GM19438 (cell line): ENCODE measurements at regions not wholly inside any gene's neighbourhood (a gene's known extent, or its start where the extent isn't known, plus 50 kb on each side); places are given as distances from the start of the nearest gene placed in this dataset.
"Not testable (repeated sequence)": the region's sequence is repeated elsewhere in the genome, so short reads cannot be mapped to it uniquely, and the experiment has no call there.

Experiments used
- ATAC-seq: cut with Tn5 transposase; IDR thresholded peaks from one replicate; pipeline ENCODE4 v1.9.1; 2021; ENCODE audit warnings: low read depth; ENCODE audit not compliant: unreplicated experiment

DNA sequence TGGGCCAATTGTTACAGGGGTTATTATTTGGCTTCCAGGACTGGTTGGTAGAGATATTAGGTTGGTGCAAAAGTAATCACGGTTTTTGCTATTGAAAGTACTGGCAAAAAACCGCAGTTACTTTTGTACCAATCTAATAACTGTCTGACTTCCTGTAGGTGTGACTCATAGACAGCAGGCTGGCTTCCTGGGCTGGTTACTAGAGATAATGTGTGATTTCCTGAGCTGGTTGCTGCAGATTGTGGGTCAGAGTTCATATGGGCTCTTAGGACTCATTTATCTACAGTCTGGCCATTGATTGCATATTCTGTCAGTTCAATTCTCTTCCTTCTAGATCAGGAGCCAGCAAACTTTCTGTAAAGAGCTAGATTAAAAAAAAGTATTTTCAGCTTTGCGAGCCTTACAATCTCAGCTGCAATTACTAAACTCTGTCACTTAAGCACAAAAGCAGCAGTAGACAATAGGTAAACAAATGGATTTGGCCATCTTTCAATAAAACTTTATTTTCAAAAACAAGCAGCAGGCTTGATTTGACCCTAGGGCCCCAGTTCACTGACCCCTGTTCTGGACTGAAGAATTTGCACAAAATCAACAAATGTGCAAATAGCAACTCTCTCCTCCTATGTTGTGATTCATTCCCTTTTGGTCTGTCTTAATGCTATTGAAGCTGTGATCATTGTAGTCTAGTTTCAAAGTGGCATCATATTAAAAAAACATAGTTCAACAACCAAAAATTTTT lies 50.8 kb upstream of the BOD1L1 start:
- no peak for ATAC-seq

DNA sequence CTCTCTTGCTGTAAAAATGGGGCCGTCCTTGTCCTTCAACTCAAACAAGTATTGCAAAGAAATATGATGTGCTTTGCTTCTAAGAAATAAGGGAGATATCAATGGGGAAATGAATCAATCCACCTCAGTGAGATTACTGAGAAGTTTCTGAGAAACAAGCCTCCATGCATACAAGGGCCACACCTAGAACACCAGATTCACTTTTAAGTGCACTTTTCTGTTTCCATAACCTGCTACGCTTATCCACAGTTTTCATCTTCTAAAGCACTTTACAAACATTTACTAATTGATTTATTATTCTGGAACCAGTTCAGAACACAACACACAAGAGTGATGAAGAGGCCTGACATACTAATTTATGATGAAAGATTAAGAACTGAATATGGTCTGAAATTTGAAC lies 54.0 kb upstream of the BOD1L1 start:
- no peak for ATAC-seq

DNA sequence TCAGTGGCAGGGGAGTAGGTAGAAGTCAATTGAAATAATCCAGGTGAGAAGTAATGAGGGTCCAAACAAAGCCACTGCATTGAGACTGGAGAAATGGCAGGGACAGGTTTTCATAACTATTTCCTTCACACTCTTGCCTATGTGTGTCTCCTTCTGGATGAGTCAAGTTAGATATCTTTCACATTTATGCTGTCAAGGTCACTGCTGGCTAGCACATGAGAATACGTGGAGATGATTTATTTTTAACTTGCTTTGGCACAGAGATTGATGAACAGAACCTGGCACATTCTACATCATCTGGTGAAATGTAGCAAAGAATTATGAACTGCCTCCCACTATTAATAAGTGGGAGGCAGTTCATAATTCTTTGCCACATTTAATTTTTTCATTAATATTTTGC lies 66.7 kb upstream of the BOD1L1 start:
- ATAC-seq, result no peak

DNA sequence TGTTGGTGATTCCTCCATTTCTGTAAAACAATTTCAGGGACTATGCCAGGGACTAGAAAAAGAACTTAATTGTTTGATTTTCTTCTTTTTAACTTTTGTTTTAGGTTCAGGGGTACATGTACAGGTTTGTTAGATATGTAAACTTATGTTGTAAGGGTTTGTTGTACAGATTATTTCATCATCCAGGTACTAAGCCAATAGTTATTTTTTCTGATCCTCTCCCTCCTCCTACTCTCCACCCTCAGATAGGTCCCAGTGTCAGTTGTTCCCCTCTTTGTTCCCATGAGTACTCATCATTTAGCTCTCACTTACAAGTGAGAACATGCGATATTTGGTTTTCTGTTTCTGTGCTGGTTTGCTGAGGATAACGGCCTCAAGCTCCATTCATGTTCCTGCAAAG lies 70.8 kb upstream of the BOD1L1 start:
- no peak for ATAC-seq

DNA sequence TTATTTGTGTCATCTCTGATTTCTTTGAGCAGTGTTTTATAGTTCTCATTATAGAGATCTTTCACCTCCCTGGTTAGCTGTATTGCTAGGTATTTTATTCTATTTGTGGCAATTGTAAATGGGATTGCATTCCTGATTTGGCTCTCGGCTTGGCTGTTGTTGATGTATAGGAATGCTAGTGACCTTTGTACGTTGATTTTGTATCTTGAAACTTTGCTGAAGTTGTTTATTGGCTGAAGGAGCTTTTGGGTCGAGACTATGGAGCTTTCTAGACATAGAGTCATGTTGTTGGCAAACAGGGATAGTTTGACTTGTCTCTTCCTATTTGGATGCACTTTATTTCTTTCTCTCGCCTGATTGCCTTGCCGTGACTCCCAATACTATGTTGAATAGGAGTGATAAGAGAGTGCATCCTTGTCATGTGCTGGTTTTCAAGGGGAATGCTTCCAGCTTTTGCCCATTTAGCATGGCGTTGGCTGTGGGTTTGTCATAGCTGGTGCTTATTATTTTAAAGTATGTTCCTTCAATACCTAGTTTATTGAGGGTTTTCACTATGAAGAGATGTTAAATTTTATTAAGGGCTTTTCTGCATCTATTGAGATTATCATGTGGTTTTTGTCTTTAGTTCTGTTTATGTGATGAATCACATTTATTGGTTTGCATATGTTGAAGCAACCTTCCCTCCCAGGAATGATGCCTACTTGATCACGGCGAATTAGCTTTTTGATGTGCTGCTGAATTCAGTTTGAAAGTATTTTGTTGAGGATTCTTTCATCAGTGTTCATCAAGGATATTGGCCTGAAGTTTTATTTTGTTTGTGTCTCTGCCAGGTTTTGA lies 72.7 kb upstream of the BOD1L1 start:
- ATAC-seq, result no peak

DNA sequence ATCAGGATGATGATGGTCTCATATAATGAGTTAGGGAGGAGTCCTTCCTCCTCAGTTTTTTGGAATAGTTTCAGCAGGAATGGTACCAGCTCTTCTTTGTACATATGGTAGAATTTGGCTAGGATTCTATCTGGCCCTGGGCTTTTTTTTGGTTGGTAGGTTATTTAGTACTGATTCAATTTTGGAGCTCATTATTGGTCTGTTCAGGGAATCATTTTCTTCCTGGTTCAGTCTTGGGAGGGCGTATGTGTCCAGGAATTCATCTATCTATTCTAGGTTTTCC lies 73.3 kb upstream of the BOD1L1 start:
- not testable (repeated sequence) for ATAC-seq

DNA sequence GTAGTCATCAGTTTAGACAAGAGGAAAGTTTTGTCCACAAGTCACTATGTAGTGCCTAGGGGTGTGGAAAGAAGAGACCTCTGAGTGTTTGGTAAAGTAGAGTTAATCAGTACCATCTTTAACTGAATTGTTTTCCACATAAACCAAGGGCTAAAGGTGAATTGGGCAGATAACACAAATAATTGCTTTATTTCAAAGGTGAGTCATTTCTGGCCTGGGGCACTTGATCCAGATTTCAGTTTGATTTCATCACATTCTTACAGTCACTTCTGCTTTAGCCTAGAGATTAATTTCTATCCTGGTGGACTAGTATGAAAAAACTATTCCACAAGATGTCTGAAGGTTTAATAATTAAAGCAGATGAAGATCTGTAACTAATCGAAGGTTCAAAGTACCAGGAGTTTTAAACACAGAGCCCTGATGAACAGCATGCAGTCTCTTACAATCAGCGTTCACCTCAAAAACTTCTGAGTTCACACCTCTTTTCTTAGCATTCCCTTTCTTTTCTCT lies 74.5 kb upstream of the BOD1L1 start:
- no peak for ATAC-seq

DNA sequence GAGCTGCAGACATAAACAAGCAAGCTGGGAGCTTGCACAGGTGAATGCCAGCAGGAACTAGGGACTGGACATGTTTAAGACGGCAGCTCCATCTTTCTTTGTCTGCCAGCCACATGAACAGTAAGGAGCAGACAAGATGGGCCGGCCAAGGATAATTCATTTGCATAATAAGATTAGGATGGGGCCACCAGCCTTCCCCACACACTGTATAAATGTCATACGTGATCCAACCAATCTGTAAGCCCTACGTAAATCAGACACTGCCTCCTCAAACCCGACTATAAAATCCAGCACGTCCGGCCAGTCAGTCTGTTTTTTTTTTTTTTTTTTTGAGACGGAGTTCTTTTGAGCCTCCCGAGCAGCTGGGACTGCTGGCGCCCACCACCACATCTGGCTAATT lies 75.6 kb upstream of the BOD1L1 start:
- ATAC-seq, result no peak

DNA sequence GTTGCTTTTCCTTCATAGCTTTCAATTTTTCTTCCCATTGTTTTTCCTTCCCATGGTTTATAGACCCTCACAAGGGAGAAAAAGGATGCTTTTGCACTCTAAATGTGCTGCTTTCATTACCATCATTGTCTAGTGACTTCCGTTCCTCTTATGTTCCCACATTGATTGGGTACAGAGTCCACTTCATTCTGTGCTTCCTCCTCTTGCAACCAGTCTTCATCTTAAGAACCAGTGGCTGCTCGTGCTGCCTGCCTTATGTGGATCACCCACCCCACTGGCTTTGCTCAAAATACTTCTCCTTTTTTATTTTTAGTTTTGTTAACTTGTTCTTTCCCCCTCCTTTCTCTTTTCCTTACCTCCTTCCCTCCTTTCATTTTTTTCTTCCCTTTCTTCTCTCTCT lies 76.5 kb upstream of the BOD1L1 start:
- ATAC-seq, result no peak

DNA sequence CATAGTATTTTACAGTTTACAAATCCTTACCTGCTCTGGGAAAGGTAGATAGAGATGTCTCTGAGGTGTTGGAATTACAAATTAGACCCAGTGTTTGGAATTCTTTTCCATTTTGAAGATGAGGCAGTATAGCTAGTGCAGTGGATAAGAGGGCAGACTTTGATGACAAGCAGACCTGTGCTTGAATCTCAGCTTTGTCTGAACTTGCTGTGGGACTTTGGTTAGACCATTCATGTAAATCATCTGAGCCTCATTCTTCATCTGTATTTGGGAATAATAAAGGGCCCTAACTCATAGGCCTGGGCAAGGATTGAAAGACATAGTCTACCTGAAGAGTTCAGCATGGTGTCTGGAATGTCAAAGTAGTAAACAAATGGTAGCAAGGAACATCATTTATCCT lies 77.2 kb upstream of the BOD1L1 start:
- ATAC-seq, result no peak

DNA sequence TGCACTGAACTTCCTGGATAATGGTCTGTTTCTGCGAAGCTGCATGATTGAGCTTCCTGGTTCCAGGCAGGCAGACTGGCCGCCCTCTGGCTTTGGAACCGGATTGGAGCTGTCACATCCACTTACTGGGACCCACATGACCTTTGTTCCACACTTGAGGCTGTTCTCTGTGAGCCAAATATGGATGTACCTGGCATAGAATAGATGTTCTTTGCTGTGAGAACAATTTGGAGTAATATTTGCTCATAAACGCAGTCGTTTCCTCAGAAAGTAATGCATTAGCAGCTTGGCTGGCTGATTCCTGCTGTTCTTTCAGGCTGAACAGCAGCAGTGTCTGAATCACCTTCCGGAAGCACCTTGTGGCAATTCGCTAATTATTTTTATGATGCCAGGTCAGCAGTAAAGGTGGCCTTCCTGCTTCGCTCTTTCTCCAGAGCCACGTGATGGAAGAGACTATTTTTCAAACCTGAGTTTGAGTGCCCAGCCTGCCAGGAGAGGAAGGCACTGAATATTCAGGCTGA lies 78.1 kb upstream of the BOD1L1 start:
- no peak for ATAC-seq

DNA sequence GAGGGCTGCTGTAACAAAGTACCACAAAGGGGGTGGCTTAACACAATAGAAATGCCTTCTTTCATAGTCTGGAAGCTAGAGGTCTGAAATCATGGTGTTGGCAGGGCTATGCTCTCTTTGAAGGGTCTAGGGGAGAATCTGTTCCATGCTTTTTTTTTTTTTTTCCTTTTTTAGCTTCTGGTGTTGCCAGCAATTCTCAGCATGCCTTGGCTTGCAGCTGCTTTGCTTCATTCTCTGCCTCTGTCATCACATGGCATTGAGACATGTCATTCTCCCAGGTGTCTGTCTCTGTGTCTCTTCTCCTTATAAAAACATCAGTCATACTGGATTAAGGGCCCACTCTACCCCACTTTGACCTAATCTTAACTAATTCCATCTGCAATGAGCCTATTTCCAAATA lies 78.6 kb upstream of the BOD1L1 start:
- no peak for ATAC-seq

DNA sequence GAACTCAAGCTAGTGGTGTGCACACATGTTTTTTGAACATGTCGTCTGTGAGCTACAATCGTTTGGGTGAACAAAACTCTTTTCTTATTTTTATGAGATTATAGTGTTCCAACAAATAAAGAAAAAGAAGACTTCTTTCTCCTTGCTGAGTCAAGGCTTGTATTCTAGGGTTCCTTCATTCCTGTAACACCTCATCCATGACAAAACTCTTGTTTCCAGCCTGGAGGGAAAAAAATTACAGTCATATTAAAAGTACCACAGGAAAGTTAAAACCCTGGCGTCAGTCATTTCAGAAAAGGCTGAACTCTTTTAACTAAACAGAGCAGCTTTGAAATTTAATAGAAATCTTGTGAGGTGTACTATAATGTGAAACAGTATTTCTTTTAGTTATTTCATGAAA lies 79.2 kb upstream of the BOD1L1 start:
- no peak for ATAC-seq

DNA sequence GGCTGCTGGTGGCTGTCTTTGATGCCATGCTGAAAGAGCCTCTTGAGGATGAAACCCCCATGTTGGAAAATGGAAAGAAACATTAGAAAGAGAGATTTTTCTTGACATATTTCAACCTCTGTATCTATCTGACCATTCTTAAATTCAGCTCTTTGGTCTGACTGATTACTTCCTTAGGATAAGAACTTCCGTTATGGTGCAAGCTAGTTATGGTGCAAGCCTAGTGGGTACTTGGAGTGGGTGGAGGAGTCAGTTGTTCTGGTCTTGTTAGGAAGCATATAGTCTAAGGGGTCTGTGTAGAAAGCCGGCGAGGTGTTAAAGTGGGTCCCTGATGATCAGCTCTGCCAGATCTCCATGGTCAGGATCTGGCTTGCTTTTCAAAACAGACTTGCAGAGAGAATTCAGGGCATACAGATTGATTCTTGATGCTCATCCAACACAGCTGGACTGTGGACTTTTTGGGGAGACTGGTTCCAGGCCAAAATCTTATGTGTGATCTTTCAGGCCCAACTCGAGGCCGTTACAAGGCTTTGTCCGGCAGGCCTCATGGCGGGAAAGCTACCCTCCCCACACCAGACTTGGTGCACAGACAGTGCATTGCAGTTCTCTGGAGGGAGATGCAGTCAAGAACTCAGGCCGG lies 82.8 kb upstream of the BOD1L1 start:
- no peak for ATAC-seq

DNA sequence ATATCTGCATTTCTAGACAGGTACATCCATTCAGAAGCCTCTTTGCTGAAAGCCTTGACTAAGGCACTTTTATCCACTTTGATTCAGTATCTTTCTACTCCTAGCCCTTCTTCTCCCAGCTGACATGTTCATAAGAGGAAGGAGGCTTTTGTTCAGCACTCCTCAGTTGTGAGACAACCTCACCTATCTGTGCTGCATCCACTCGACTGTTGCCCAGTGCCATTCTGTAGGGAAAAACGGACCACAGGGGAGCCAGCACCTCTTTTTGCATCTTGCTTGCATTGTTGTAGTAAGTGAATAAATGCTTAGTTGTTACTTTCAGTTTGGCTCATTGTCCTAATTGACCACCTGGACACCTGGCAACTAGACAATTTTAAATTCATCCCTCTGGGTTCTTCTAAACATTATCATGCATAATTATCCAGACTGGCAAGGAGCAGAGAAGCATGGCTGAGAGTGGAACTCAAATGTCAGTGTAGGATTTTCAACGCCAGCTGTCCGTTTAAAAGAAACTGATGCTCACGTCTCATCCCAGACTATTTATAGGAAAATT lies 83.8 kb upstream of the BOD1L1 start:
- ATAC-seq, result no peak

DNA sequence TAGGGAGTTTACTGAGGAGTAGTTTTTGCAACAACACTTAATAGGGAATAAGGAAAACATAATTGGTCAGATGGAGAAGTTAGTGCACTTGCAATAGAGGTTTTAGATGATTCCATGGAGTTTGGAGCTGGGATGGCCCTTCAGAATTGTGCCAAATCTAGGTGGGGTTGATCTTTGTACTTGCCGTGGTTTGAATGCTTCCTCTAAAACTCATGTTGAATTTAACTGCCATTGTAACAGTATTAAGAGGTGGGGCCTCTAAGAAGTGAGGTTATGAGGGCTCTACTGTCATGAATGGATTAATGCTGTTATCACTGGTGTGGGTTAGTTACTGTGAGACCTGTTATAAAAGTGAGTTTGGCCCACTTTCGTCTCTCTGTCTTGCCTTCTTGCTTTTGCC lies 94.4 kb upstream of the BOD1L1 start:
- no peak for ATAC-seq

DNA sequence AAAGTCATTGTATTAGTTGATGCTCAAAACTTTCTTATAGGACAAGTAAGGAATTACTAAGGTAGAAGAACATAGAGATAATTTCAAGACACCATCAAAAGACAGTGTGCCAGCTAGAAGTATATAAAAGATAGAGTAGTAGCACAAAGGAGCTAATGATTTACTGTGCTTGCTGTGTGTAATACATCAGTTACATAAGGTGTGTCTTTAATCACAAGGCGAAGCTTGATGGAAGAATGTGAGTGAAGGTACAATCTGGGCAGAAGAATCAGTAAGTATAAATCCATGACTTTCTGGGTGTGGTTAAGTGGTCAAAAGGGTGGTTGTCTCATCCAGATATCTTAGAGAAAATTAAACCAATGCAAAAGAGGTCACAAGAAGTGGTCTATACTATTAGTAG lies 95.1 kb upstream of the BOD1L1 start:
- no peak for ATAC-seq

DNA sequence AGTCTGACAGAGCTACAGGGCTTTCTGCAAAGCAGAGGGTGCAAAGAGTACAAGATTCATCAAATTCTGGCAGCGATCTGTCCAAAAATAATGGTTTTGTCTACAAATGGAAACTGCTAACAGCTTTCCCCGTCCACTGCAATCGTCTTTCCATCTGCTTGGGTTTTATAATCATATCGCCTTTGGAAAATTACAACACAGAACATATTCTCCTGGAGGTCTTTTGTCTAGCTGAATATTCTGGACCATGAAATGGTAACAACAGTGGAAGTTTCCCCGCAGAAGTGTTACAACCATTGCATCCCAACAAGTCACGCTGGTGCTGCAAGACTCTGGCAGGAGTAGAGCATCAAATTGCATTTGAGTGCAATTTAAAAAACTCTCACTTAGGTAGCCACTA lies 101.2 kb upstream of the BOD1L1 start:
- ATAC-seq, result no peak

DNA sequence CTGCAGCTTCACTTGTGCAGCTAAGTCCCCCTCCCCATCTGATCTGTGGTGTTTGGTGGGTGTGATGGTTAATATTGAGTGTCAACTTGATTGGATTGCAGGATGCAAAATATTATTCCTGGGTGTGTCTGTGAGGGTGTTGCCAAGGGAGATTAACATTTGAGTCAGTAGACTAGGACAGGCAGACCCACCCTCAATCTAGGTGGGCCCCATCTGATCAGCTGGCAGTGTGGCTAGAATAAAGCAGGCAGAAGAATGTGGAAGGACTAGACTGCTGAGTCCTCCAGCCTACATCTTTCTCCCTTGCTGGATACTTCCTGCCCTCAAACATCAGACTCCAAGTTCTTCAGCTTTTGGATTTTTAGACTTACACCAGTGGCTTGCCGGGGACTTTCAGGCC lies 103.5 kb upstream of the BOD1L1 start:
- no peak for ATAC-seq

DNA sequence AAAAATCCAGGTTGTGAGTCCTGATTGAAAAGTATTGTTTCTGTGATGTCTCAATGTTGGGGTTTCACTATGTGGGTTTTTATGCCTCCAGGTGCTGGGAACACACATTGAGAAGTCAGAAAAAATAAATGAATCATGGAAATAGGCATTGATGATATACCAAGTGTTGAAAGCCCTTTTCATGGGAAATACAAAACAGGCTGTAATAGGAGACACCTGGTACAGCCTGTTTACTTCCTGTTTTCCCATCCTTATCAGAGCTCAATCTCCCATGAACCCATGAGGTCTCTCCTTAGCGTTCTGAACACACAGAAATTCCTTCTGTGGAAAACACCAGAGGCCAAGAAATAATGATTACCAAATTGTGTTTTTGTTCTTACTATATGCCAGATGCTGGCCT lies 106.3 kb upstream of the BOD1L1 start:
- no peak for ATAC-seq

DNA sequence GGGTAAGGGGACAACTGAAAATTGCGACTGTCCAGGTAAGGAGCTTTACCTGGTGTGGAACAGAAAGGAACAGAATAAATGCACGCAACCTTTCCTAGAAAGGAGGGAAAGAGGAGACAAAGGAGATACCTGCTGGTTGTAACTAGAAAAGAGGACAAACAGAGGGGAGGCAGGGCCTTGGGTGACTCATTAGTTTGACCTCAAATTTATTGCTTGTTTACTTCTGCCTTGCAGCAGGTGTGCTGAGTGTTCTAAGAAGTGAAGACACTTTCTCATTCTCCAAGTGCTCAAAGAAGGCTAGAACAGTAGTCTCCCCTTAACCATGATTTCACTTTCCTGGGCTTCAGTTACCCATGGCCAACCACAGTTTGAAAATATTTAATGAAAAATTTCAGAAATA lies 123.1 kb upstream of the BOD1L1 start:
- no peak for ATAC-seq
